HG03469 (cell line): ENCODE measurements at regions not wholly inside any gene's neighbourhood (a gene's known extent, or its start where the extent isn't known, plus 50 kb on each side); places are given as distances from the start of the nearest gene placed in this dataset.

Experiments
- ATAC-seq: cut with Tn5 transposase; IDR thresholded peaks from one replicate; pipeline ENCODE4 v1.9.1; 2021; ENCODE audit warnings: mild to moderate bottlenecking, moderate library complexity, moderate number of reproducible peaks; ENCODE audit not compliant: unreplicated experiment

GRCh38 chr2:220980966-220981675 lies 591.0 kb downstream of the EPHA4 start:
- ATAC-seq, result no peak

DNA sequence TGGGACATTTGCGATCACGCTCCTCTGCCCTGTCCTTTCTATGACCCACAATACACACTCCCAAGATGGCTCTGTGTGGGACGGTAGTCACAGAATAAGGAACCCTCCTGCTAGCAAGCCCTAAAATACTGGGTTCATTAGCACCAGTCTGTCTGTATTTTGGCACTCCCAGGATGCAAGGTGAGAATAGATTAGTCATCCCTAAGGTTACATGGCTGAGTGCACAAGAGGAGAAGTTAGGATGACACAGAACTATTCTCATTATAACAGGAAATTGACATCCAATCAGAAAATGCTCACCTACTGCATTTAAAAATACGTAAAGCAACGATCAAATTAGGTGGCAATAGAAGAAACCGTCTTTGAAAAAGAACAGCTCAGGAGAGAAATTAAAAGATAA lies 590.2 kb downstream of the EPHA4 start:
- ATAC-seq, result no peak

DNA sequence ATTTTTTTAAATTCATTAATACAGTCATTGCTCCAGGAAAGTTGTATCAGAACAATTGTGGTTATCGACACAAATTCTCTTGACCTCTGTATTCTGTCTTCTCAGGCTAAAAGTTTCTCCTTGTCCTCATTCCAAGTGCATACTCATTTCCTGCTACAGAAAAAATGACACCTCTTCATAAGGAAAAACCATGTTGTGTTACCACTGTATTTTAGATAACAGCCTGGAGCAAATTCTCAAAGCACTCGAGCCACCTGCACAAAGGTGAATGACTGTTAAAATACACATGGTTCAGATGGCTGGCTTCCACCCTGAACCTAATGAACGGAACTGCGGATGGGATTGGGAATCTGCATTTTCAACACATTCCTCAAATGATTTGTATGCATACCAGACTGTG lies 586.5 kb downstream of the EPHA4 start:
- ATAC-seq, result no peak

GRCh38 chr2:220987839-220988238 lies 584.3 kb downstream of the EPHA4 start:
- ATAC-seq, result no peak

- ATAC-seq, result no peak
These were observed 580.1 kb downstream of the EPHA4 start for GRCh38 chr2:220991972-220992371.

DNA sequence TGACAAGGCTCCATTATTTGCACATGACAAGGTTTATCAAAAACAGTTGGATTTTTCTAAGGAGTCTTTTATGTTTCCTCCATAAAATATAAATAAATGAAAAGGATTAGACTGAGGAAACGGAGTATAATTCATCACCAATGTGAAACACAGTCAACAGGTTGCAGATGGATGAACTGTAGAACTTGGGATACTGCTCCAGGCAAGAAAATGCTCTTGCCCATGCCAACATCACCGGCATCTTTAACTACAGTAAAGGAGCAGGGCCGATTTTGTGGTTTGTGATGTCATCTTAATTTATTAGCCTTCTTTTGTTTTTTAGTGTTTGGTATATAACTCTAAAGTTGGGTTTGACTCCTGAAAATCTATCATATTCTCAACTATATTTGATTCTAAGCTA lies 577.3 kb downstream of the EPHA4 start:
- ATAC-seq, result no peak

DNA sequence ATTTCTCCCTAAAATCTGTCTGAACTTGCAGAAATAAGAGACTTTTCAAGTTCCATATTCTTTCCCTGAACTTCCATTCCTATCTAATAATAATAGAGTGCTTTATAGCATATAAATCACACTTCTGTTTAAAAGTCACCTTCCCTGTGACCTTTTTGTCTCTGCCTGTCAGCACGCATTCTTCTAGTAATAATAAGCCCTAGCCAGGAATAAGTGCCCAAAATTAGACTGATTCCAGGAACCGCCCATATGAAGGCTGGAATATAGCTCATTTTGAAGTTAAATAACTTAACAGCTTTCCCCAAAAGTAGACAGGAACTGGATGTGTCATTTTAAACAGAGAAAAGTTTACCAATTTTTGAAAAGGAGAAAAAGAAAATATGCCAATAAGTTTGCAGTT lies 576.5 kb downstream of the EPHA4 start:
- no peak for ATAC-seq

GRCh38 chr2:220998156-220998555 lies 573.9 kb downstream of the EPHA4 start:
- no peak for ATAC-seq

GRCh38 chr2:220999356-220999755 lies 572.7 kb downstream of the EPHA4 start:
- no peak for ATAC-seq

- ATAC-seq, result no peak
These were observed 570.7 kb downstream of the EPHA4 start for GRCh38 chr2:221001381-221001801.

DNA sequence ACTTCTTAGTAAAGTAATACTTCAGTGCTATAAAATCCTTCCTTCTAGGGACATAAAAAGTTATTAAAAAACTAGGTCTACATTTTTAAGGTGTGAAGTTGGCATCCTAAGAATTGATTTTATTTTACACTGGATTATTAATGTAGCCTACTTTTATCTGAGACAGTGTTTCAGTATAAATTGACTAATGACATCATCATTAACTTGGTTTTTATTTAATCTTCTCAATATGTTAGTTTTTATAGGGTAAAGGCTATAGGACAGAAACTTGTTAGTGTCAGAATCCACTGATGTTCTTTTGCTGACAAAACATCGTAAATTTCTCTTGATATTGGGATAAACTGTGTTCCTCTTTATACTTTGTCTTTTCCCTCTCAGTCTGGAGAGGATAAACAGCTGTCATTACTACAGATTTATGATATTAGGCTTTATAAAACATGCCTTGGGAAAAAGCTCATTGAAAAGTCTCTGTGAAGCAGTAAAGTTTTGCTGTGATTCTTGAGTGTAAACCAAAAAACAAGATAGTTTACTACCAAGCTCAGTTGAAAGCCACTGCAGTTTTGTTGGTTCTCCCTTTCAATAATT lies 569.9 kb downstream of the EPHA4 start:
- ATAC-seq, result no peak

DNA sequence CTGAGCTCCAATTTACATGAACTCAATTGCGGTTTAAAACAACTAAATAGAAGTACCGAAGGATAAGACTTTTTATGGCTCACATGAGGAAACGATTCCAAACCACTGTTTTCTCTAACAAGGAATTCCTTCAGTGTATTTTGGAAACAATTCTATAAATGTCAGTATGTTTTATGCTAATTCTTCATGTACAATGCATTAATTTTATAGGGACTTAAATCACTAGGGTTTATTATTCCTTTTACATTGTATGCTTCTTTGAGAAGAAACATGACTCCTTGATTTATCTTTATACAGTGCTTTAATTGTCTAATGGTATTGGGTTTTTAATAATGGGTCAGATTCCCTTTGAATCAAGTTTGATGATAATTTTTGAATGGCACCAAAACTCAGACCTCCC lies 566.8 kb downstream of the EPHA4 start:
- ATAC-seq, result no peak

GRCh38 chr2:221006084-221006483 lies 566.0 kb downstream of the EPHA4 start:
- ATAC-seq, result no peak

DNA sequence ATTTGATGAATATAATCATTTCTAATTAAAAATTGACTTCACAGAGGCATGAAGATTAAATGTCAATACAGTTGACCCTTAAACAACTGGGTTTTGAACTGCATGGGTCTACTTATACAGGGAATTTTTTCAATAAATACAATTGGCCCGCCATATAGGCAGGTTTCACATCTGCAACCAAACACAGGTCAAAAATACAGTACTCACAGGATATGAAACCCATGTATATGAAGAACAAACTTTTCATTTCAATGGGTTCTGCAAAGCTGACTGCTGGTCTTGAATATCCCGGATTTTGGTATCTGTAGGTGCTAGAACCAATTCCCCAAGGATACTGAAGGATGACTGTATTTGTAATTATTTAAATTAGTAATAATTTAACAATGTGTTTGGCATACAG lies 555.6 kb downstream of the EPHA4 start:
- no peak for ATAC-seq

- ATAC-seq, result no peak
These were observed 553.8 kb downstream of the EPHA4 start for GRCh38 chr2:221018262-221018661.

GRCh38 chr2:221019668-221020067 lies 552.4 kb downstream of the EPHA4 start:
- no peak for ATAC-seq

DNA sequence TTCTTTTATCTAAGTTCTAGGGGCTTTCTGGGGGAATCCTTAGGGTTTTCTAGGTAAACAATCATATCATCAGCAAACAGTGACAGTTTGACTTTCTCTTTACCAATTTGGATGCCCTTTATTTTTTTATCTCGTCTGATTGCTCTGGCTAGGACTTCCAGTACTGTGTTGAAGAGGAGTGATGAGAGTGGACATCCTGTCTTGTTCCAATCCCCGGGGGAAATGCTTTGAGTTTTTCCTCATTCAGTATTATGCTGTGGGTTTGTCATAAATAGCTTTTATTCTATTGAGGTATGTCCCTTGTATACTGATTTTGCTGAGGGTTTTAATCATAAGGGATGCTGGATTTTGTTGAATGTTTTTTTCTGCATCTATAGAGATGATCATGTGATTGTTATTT lies 549.5 kb downstream of the EPHA4 start:
- ATAC-seq, result no peak

DNA sequence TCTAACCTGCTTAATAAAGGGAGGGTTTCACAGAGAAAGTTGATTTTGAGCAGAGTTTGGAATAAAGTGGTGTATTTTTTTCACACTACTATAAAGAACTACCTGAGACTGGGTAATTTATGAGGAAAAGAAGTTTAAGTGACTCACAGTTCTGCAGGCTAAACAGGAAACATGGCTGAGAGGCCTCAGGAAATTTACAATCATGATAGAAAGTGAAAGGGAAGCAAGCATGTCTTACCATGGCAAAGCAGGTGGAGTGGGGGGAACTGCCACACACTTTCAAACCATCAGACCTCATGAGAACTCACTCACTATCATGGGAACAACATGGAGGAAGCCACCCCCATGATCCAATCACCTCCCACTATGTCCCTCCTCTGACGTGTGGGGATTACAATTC lies 546.7 kb downstream of the EPHA4 start:
- ATAC-seq, result no peak

GRCh38 chr2:221034026-221034701 lies 537.9 kb downstream of the EPHA4 start:
- no peak for ATAC-seq

GRCh38 chr2:221034973-221035372 lies 537.1 kb downstream of the EPHA4 start:
- ATAC-seq, result no peak

DNA sequence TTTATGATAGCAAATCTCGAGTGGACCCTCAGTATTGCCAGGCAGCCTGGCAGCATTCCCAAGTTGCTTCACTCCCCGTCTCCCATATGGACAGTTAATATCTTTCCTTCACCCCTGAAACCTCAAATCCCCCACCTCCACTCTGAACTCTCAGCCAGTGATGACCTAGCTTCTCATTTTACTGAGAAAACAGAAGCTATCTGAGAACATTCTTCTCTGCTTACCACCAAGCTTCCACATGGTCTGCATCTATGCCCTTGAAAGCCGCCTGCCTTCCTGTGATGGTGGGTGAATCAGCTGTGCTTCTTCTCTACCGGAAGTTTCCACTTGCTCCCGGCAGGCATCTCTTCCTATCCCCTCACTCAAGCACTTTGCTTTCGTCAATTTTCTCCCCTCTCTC lies 529.2 kb downstream of the EPHA4 start:
- ATAC-seq, result no peak

- ATAC-seq, result no peak
These were observed 527.3 kb downstream of the EPHA4 start for GRCh38 chr2:221044781-221045180.
